ENCODE measurements at regions not wholly inside any gene's neighbourhood (a gene's known extent, or its start where the extent isn't known, plus 50 kb on each side); places are given as distances from the start of the nearest gene placed in this dataset.

DNA sequence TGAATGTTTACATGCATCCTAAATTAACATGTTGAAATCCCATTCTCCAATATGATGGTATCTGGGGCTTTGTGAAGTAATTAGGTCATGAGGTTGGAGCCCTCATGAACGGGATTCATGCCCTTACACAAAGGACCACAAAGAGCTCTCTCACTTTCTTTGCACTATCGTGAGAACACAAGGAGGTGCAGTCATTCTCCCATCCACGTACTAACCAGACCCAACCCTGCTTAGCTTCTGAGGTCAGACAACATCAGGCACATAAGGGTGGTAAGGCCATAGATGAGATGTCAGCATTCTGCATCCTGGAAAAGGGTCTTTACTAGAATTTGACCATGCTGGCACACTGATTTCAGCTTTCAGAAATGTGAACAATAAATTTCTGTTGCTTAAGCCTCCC is 1211.9 kb upstream of the MIR17HG start:
- no peak overlapping the region for H2BK5ac ChIP-seq (ENCODE audit: low read depth, low read length, poor library complexity)
- no peaks in the 10 kb centered on the region for H3K4me1 ChIP-seq (ENCODE audit: control insufficient read depth in 1 of 2, insufficient read depth in 2 of 2, low read length in 2 of 2)
- no peak overlapping the region for H4K12ac ChIP-seq (ENCODE audit: low read depth, low read length)
- H3K79me1 ChIP-seq (ENCODE audit: low read length): no peaks in the 10 kb centered on the region
- H3K79me2 ChIP-seq (ENCODE audit: control insufficient read depth, insufficient read depth, low read length, poor library complexity): no peaks in the 10 kb centered on the region
- no peak overlapping the region for H4K91ac ChIP-seq (ENCODE audit: low read depth, low read length)
- H3K23ac ChIP-seq (ENCODE audit: low read length): no peak overlapping the region
- H3K4me2 ChIP-seq (ENCODE audit: low read length): no peak overlapping the region
- no peak for DNase-seq
- no peak overlapping the region for H2AFZ ChIP-seq (ENCODE audit: insufficient read depth, low read length, poor library complexity)
- no peaks in the 10 kb centered on the region for H3K36me3 ChIP-seq (ENCODE audit: control insufficient read depth in 1 of 2, insufficient read depth in 2 of 2, low read length in 2 of 2)
- no peak overlapping the region for H3K4ac ChIP-seq (ENCODE audit: low read depth, low read length)
- H3K4me3 ChIP-seq (ENCODE audit: low read depth, low read length): no peak overlapping the region
- no CpG with 5 or more reads among the region's 3 CpGs for WGBS (ENCODE audit: extremely low coverage, insufficient coverage, insufficient read length)
- no peaks in the 10 kb centered on the region for H3K9me3 ChIP-seq (ENCODE audit: insufficient read depth, low read depth, low read length)
- H3K27me3 ChIP-seq (ENCODE audit: insufficient read depth, low read length): no peaks in the 10 kb centered on the region
- no peak overlapping the region for H3K14ac ChIP-seq (ENCODE audit: low read length)
- no peak overlapping the region for H3K18ac ChIP-seq (ENCODE audit: low read length)
- H2BK120ac ChIP-seq (ENCODE audit: insufficient read depth, low read length, poor library complexity): no peak overlapping the region
- H2BK12ac ChIP-seq (ENCODE audit: low read length): no peak overlapping the region
- no peak overlapping the region for H2AK5ac ChIP-seq (ENCODE audit: low read length)
- H3K9ac ChIP-seq (ENCODE audit: low read length): no peak overlapping the region
- H3K27ac ChIP-seq (ENCODE audit: low read depth, low read length): no peak overlapping the region
- no peak overlapping the region for H4K8ac ChIP-seq (ENCODE audit: low read depth, low read length)

DNA sequence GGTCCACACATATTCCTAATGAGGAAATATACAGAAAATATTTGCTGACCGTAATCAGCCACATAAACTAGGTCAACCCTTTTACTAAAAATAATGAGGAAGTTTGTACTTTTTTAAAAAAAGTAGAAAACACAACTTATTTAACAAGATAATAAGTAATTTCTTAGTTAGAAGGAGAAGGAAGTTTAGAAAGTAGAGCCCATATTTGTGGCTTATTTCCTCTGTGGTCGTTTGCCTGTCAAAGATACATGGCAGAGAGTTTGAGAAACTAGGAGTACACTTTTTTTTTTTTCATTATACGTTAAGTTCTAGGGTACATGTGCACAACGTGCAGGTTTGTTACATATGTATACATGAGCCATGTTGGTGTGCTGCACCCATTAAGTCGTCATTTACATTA is 1205.2 kb upstream of the MIR17HG start:
- Histone ChIP-seq H2BK12ac (ENCODE audit: low read length) (no peak overlapping the region), H3K14ac (ENCODE audit: low read length) (no peak overlapping the region), H3K4ac (ENCODE audit: low read depth, low read length) (no peak overlapping the region), H2BK120ac (ENCODE audit: insufficient read depth, low read length, poor library complexity) (no peak overlapping the region), H2BK5ac (ENCODE audit: low read depth, low read length, poor library complexity) (no peak overlapping the region), H3K4me1 (ENCODE audit: control insufficient read depth in 1 of 2, insufficient read depth in 2 of 2, low read length in 2 of 2) (no peaks in the 10 kb centered on the region), H4K91ac (ENCODE audit: low read depth, low read length) (no peak overlapping the region), H3K27ac (ENCODE audit: low read depth, low read length) (no peak overlapping the region), H3K9ac (ENCODE audit: low read length) (no peak overlapping the region), H2AFZ (ENCODE audit: insufficient read depth, low read length, poor library complexity) (no peak overlapping the region), H4K8ac (ENCODE audit: low read depth, low read length) (no peak overlapping the region), H3K79me2 (ENCODE audit: control insufficient read depth, insufficient read depth, low read length, poor library complexity) (no peaks in the 10 kb centered on the region), H3K18ac (ENCODE audit: low read length) (no peak overlapping the region), H3K36me3 (ENCODE audit: control insufficient read depth in 1 of 2, insufficient read depth in 2 of 2, low read length in 2 of 2) (no peaks in the 10 kb centered on the region), H2AK5ac (ENCODE audit: low read length) (no peak overlapping the region), H3K9me3 (ENCODE audit: insufficient read depth, low read depth, low read length) (no peaks in the 10 kb centered on the region), H4K12ac (ENCODE audit: low read depth, low read length) (no peak overlapping the region), H3K27me3 (ENCODE audit: insufficient read depth, low read length) (no peaks in the 10 kb centered on the region), H3K4me2 (ENCODE audit: low read length) (no peak overlapping the region), H3K4me3 (ENCODE audit: low read depth, low read length) (no peak overlapping the region), H3K23ac (ENCODE audit: low read length) (no peak overlapping the region), H3K79me1 (ENCODE audit: low read length) (no peaks in the 10 kb centered on the region)
- WGBS (ENCODE audit: extremely low coverage, insufficient coverage, insufficient read length): no CpG with 5 or more reads among the region's 5 CpGs
- DNase-seq: no peak

DNA sequence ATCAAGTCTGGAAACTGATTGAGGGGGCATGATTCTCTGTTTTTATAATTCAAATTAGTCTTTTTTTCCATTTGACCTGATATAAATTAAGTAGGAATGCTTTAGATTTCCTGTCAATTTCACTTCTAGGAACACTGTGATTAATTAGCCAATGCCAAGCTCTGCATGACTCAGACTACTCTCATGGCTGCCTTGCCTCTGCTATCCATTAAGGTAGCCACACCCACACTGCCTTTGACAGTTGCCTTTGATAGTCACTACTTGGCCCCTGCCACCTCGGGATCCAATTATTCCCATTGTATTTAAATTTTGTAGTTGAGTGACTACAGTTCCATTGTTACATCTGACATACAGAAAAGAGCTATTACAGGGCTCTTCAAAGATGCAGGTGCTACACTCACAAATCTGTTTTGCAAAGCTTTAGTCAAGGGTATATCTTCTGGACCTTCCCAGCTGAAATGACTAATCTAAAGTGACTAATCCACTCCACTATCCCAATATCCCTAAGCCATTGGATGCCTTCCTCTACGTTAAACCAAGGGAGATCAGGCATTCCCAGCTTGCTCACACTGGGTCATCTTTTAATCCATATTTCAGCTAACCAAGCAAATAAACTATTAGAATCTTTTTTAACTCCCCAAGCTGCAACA is 1193.1 kb upstream of the MIR17HG start:
- H3K27ac ChIP-seq (ENCODE audit: low read depth, low read length): no peak overlapping the region
- no peak overlapping the region for H2BK12ac ChIP-seq (ENCODE audit: low read length)
- no peak overlapping the region for H4K12ac ChIP-seq (ENCODE audit: low read depth, low read length)
- no peak overlapping the region for H3K9ac ChIP-seq (ENCODE audit: low read length)
- no peaks in the 10 kb centered on the region for H3K27me3 ChIP-seq (ENCODE audit: insufficient read depth, low read length)
- no peak overlapping the region for H2BK5ac ChIP-seq (ENCODE audit: low read depth, low read length, poor library complexity)
- no peak overlapping the region for H3K4me2 ChIP-seq (ENCODE audit: low read length)
- DNase-seq: no peak
- no peak overlapping the region for H3K18ac ChIP-seq (ENCODE audit: low read length)
- H3K79me2 ChIP-seq (ENCODE audit: control insufficient read depth, insufficient read depth, low read length, poor library complexity): no peaks in the 10 kb centered on the region
- H3K4me1 ChIP-seq (ENCODE audit: control insufficient read depth in 1 of 2, insufficient read depth in 2 of 2, low read length in 2 of 2): no peaks in the 10 kb centered on the region
- H4K8ac ChIP-seq (ENCODE audit: low read depth, low read length): no peak overlapping the region
- no peaks in the 10 kb centered on the region for H3K36me3 ChIP-seq (ENCODE audit: control insufficient read depth in 1 of 2, insufficient read depth in 2 of 2, low read length in 2 of 2)
- H4K91ac ChIP-seq (ENCODE audit: low read depth, low read length): no peak overlapping the region
- no peaks in the 10 kb centered on the region for H3K79me1 ChIP-seq (ENCODE audit: low read length)
- WGBS (ENCODE audit: extremely low coverage, insufficient coverage, insufficient read length): no CpG with 5 or more reads among the region's 2 CpGs
- H3K9me3 ChIP-seq (ENCODE audit: insufficient read depth, low read depth, low read length): no peaks in the 10 kb centered on the region
- no peak overlapping the region for H2AFZ ChIP-seq (ENCODE audit: insufficient read depth, low read length, poor library complexity)
- H3K14ac ChIP-seq (ENCODE audit: low read length): no peak overlapping the region
- H3K4me3 ChIP-seq (ENCODE audit: low read depth, low read length): no peak overlapping the region
- no peak overlapping the region for H3K23ac ChIP-seq (ENCODE audit: low read length)
- no peak overlapping the region for H2AK5ac ChIP-seq (ENCODE audit: low read length)
- H3K4ac ChIP-seq (ENCODE audit: low read depth, low read length): no peak overlapping the region
- no peak overlapping the region for H2BK120ac ChIP-seq (ENCODE audit: insufficient read depth, low read length, poor library complexity)

DNA sequence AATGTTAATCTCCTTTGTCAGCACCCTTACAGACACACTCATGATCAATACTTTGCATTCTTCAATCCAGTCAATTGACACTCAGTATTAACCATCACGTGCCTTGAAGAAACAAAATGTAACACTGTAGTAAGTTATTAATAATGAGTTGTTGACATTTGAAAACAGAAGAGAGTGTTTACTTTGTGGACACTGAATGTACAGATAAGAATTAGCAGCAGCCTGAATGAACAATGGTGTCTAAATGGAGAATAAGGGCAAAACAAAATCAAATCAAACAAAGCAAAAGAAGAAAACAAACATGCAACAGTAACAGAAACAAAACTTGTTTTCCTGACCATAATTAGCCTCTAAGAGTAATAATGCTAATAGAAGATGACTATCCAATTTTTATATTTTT is 1191.1 kb upstream of the MIR17HG start:
- Histone ChIP-seq H3K4me1 (ENCODE audit: control insufficient read depth in 1 of 2, insufficient read depth in 2 of 2, low read length in 2 of 2) (no peaks in the 10 kb centered on the region), H2AK5ac (ENCODE audit: low read length) (no peak overlapping the region), H3K27me3 (ENCODE audit: insufficient read depth, low read length) (no peaks in the 10 kb centered on the region), H3K4ac (ENCODE audit: low read depth, low read length) (no peak overlapping the region), H3K14ac (ENCODE audit: low read length) (no peak overlapping the region), H3K4me2 (ENCODE audit: low read length) (no peak overlapping the region), H3K9ac (ENCODE audit: low read length) (no peak overlapping the region), H3K23ac (ENCODE audit: low read length) (no peak overlapping the region), H4K12ac (ENCODE audit: low read depth, low read length) (no peak overlapping the region), H3K27ac (ENCODE audit: low read depth, low read length) (no peak overlapping the region), H3K4me3 (ENCODE audit: low read depth, low read length) (no peak overlapping the region), H3K79me1 (ENCODE audit: low read length) (no peaks in the 10 kb centered on the region), H2BK12ac (ENCODE audit: low read length) (no peak overlapping the region), H4K91ac (ENCODE audit: low read depth, low read length) (no peak overlapping the region), H3K9me3 (ENCODE audit: insufficient read depth, low read depth, low read length) (no peaks in the 10 kb centered on the region), H4K8ac (ENCODE audit: low read depth, low read length) (no peak overlapping the region), H3K79me2 (ENCODE audit: control insufficient read depth, insufficient read depth, low read length, poor library complexity) (no peaks in the 10 kb centered on the region), H3K36me3 (ENCODE audit: control insufficient read depth in 1 of 2, insufficient read depth in 2 of 2, low read length in 2 of 2) (no peaks in the 10 kb centered on the region), H2BK120ac (ENCODE audit: insufficient read depth, low read length, poor library complexity) (no peak overlapping the region), H2BK5ac (ENCODE audit: low read depth, low read length, poor library complexity) (no peak overlapping the region), H2AFZ (ENCODE audit: insufficient read depth, low read length, poor library complexity) (no peak overlapping the region), H3K18ac (ENCODE audit: low read length) (no peak overlapping the region)
- DNase-seq: no peak
- no CpG with 5 or more reads among the region's 1 CpG for WGBS (ENCODE audit: extremely low coverage, insufficient coverage, insufficient read length)

Data from trophoblast cell (in vitro differentiated cells and primary cell).